HepG2 (cell line): ENCODE measurements at regions not wholly inside any gene's neighbourhood (a gene's known extent, or its start where the extent isn't known, plus 50 kb on each side); places are given as distances from the start of the nearest gene placed in this dataset.

Source experiments
- ATAC-seq: fragments of 200-7000 bp; cut with Tn5 transposase; 3 replicates; pipeline ENCODE4 v1.9.1; 2020; ENCODE audit warnings: mild to moderate bottlenecking, moderate library complexity
- BruUV-seq: library from RNA; stranded (reverse); fragments of 400-500 nt; replicated peaks from 2 replicates; lab custom pipeline; 2021; lab: Mats Ljungman, UMichigan
- CTCF ChIA-PET: fragments of 300-600 bp; formaldehyde crosslinking; extraction: SDS; loops from one replicate; lab custom pipeline; 2021; ENCODE audit warnings: low total read pairs, inconsistent platforms, low intra/inter-chr PET ratio; lab: Yijun Ruan, JAX
- POLR2A ChIA-PET: fragments of 350-600 bp; sonication (Branson Sonifier 250); formaldehyde crosslinking; loops from one replicate; lab custom pipeline; 2020; ENCODE audit warnings: antibody characterized with exemption, inconsistent platforms; lab: Yijun Ruan, JAX
- DNase-seq: peaks from one replicate; pipeline ENCODE4 v3.0.0-alpha.2; 2015; ENCODE audit warnings: low spot score
- FAIRE-seq: peaks from 3 replicates; lab custom pipeline; 2011; peaks lifted over from hg19 to GRCh38; lab: Jason Lieb, UNC
- H2AFZ ChIP-seq: one replicate; pipeline ENCODE4 v1.6.1; 2011; ENCODE audit warnings: low read length, inconsistent platforms
- H3K27ac ChIP-seq: fragments of 300-600 bp; 3 replicates; pipeline ENCODE4 v1.8.0; 2011; ENCODE audit warnings: mixed run types, mild to moderate bottlenecking, mixed read lengths, low read length, inconsistent platforms; ENCODE audit not compliant: insufficient read depth; ENCODE audit errors: extremely low read length
- H3K27me3 ChIP-seq, 2 experiments: fragments of 200-600 bp in 1 of 2; 2 replicates in 1 of 2; 3 replicates in 1 of 2; pipeline versions ENCODE4 v1.6.0 to v1.8.0; 2011; ENCODE audit warnings: low read length in 2 of 2, mild to moderate bottlenecking in 2 of 2, moderate library complexity in 2 of 2, inconsistent platforms in 1 of 2; ENCODE audit not compliant: insufficient read depth in 2 of 2, control insufficient read depth in 1 of 2
- H3K36me3 ChIP-seq, 2 experiments: fragments of 200-600 bp in 1 of 2; replicated peaks in 1 of 2; 2 replicates in 1 of 2; 3 replicates in 1 of 2; pipeline versions ENCODE4 v1.5.1 to v1.8.0; 2011; ENCODE audit warnings: low read length in 2 of 2, inconsistent platforms in 1 of 2; ENCODE audit not compliant: insufficient read depth in 2 of 2, control insufficient read depth in 1 of 2
- H3K4me1 ChIP-seq: 2 replicates; pipeline ENCODE4 v1.5.1; 2012; ENCODE audit warnings: low read length, inconsistent platforms; ENCODE audit not compliant: insufficient read depth
- H3K4me2 ChIP-seq: 2 replicates; pipeline ENCODE4 v1.6.0; 2011; ENCODE audit warnings: low read depth, low read length, inconsistent platforms
- H3K4me3 ChIP-seq, 3 experiments: fragments of 200-600 bp in 1 of 3; sonication (generic), shearing (Covaris generic) in 1 of 3; replicated peaks in 1 of 3; 2 replicates each; pipeline ENCODE4 v1.5.1; 2011 to 2016; ENCODE audit warnings: low read length in 3 of 3, inconsistent platforms in 2 of 3, low read depth in 2 of 3, mild to moderate bottlenecking in 2 of 3, control low read depth in 1 of 3, mixed read lengths in 1 of 3; ENCODE audit not compliant: insufficient read depth in 1 of 3
- H3K79me2 ChIP-seq: one replicate; pipeline ENCODE4 v1.6.1; 2011; ENCODE audit warnings: low read length, inconsistent platforms; ENCODE audit not compliant: insufficient read depth
- H3K9ac ChIP-seq: 2 replicates; pipeline ENCODE4 v1.6.0; 2011; ENCODE audit warnings: mild to moderate bottlenecking, low read depth, low read length, inconsistent platforms; ENCODE audit not compliant: insufficient read depth
- H3K9me3 ChIP-seq: 2 replicates; pipeline ENCODE4 v1.5.1; 2012; ENCODE audit warnings: mild to moderate bottlenecking, low read length
- H4K20me1 ChIP-seq: 2 replicates; pipeline ENCODE4 v1.6.0; 2011; ENCODE audit warnings: inconsistent platforms, mild to moderate bottlenecking, low read length, moderate library complexity; ENCODE audit not compliant: insufficient read depth
- ARNT ChIP-seq: fragments of 450-650 bp; IDR thresholded peaks from 2 replicates; pipeline ENCODE4 v1.6.1; 2017
- ATAD3A ChIP-seq: sonication (generic); formaldehyde crosslinking; IDR thresholded peaks from 2 replicates; pipeline ENCODE4 v1.4.0; 2020; ENCODE audit warnings: missing genetic modification reagents
- CBX2 ChIP-seq, 2 experiments: fragments of 200-600 bp in 1 of 2; sonication (generic); formaldehyde crosslinking in 1 of 2; IDR thresholded peaks; 2 replicates each; pipeline versions ENCODE4 v1.7.0 to v1.8.1; 2018 to 2022; ENCODE audit warnings: low read depth in 2 of 2, low read length in 1 of 2, mild to moderate bottlenecking in 1 of 2, missing genetic modification reagents in 1 of 2
- CENPT ChIP-seq: sonication (generic); formaldehyde crosslinking; IDR thresholded peaks from 2 replicates; pipeline ENCODE4 v1.8.0; 2022; ENCODE audit warnings: low read depth, mild to moderate bottlenecking, moderate library complexity, missing genetic modification reagents
- GFI1 ChIP-seq: sonication (generic); formaldehyde crosslinking; IDR thresholded peaks from 2 replicates; pipeline ENCODE4 v1.5.0; 2020; ENCODE audit warnings: missing genetic modification reagents, mild to moderate bottlenecking, borderline replicate concordance
- GPBP1L1 ChIP-seq: sonication (generic); formaldehyde crosslinking; IDR thresholded peaks from 2 replicates; pipeline ENCODE4 v1.5.0; 2020; ENCODE audit warnings: mild to moderate bottlenecking, missing genetic modification reagents
- HNF4G ChIP-seq, 2 experiments: sonication (generic) in 1 of 2; formaldehyde crosslinking in 1 of 2; IDR thresholded peaks; 2 replicates each; pipeline versions ENCODE4 v1.4.0 to v1.6.1; 2011 to 2020; ENCODE audit warnings: borderline replicate concordance in 2 of 2, low read depth in 2 of 2, mild to moderate bottlenecking in 2 of 2, low read length in 1 of 2, missing genetic modification reagents in 1 of 2, moderate library complexity in 1 of 2
- KDM4B ChIP-seq: sonication (generic); formaldehyde crosslinking; IDR thresholded peaks from 2 replicates; pipeline ENCODE4 v1.4.0; 2020; ENCODE audit warnings: missing genetic modification reagents
- NFAT5 ChIP-seq: sonication (generic); formaldehyde crosslinking; IDR thresholded peaks from 2 replicates; pipeline ENCODE4 v1.4.0; 2020; ENCODE audit warnings: missing genetic modification reagents
- NFE2L2 ChIP-seq: fragments of 150-350 bp; IDR thresholded peaks from 2 replicates; pipeline ENCODE4 v1.6.1; 2014; ENCODE audit warnings: low read length
- RFX5 ChIP-seq: IDR thresholded peaks from 2 replicates; pipeline ENCODE4 v1.6.1; 2011; ENCODE audit warnings: low read depth, low read length, improper control_type of control experiment
- SNAPC5 ChIP-seq: sonication (generic); formaldehyde crosslinking; IDR thresholded peaks from 2 replicates; pipeline ENCODE4 v1.8.1; 2023; ENCODE audit warnings: mild to moderate bottlenecking, missing genetic modification reagents, borderline replicate concordance
- STAG1 ChIP-seq: sonication (generic); formaldehyde crosslinking; IDR thresholded peaks from 2 replicates; pipeline ENCODE4 v1.4.0; 2020; ENCODE audit warnings: missing genetic modification reagents
- ZFP82 ChIP-seq: sonication (generic); formaldehyde crosslinking; IDR thresholded peaks from 2 replicates; pipeline ENCODE4 v1.5.1; 2020; ENCODE audit warnings: mild to moderate bottlenecking, missing genetic modification reagents, borderline replicate concordance
- ZFY ChIP-seq: sonication (generic); formaldehyde crosslinking; IDR thresholded peaks from 2 replicates; pipeline ENCODE4 v1.4.0; 2020; ENCODE audit warnings: missing genetic modification reagents
- ZNF276 ChIP-seq: sonication (generic); formaldehyde crosslinking; IDR thresholded peaks from 2 replicates; pipeline ENCODE4 v1.4.0; 2020; ENCODE audit warnings: mild to moderate bottlenecking, low read depth, missing genetic modification reagents
- ZNF619 ChIP-seq: sonication (generic); formaldehyde crosslinking; IDR thresholded peaks from 2 replicates; pipeline ENCODE4 v1.4.0; 2020; ENCODE audit warnings: mild to moderate bottlenecking, missing genetic modification reagents
- ZNF678 ChIP-seq: sonication (generic); formaldehyde crosslinking; IDR thresholded peaks from 2 replicates; pipeline ENCODE4 v1.4.0; 2020; ENCODE audit warnings: mild to moderate bottlenecking, missing genetic modification reagents
- WGBS: methylation state at CpG from one replicate; pipeline ENCODE4 v1.1.6; 2017; ENCODE audit warnings: low lambda C conversion rate; 5-methylcytosine and 5-hydroxymethylcytosine counted together
- in situ Hi-C: cut with HindIII; loops from 2 replicates; pipeline ENCODE4 v1.10.0; 2017; ENCODE audit warnings: low pct_unique_long_range_greater_than_20kb; ENCODE audit not compliant: extremely low pct_ligation_motif_present
- intact Hi-C: fragments of 100-400 bp; cut with micrococcal nuclease; formaldehyde crosslinking; loops from one replicate; pipeline ENCODE4 v1.10.0; 2022; ENCODE audit not compliant: unreplicated experiment

- BruUV-seq, result no TSS peak
- no CpG with 5 or more reads among the region's 5 CpGs for WGBS
- Histone ChIP-seq H2AFZ (no peak overlapping the region), H3K9me3 (no peaks in the 10 kb centered on the region), H3K4me3 (no peak overlapping the region), H3K4me2 (no peak overlapping the region), H3K36me3 (no peaks in the 10 kb centered on the region), H4K20me1 (no peaks in the 10 kb centered on the region; the same call in 1 of the 2 replicates), H3K27me3 (peaks cover 2 to 37% of the 10 kb centered on the region in 2 experiments; a peak in 4 of 5 replicates), H3K27ac (no peak overlapping the region), H3K4me1 (no peaks in the 10 kb centered on the region), H3K79me2 (no peaks in the 10 kb centered on the region), H3K9ac (no peak overlapping the region)
- in situ Hi-C loops, result no loop called here
- DNase-seq, result no peak
- ChIA-PET POLR2A (no interaction called here), CTCF (no interaction called here)
- FAIRE-seq, result no peak
- TF ChIP-seq ZNF619 (no peak), HNF4G (IDR thresholded peaks at IDR 0.05; ENCODE audit: borderline replicate concordance, low read depth, low read length) (no peak), HNF4G (CRISPR knock-in tag; IDR thresholded peaks at IDR 0.05; ENCODE audit: borderline replicate concordance, low read depth) (no peak), CBX2 (IDR thresholded peaks at IDR 0.05; ENCODE audit: low read depth, low read length) (no peak), CBX2 (CRISPR knock-in tag; IDR thresholded peaks at IDR 0.05; ENCODE audit: low read depth) (no peak), KDM4B (CRISPR knock-in tag) (no peak), ZNF678 (no peak), ZFY (CRISPR knock-in tag) (no peak), ATAD3A (CRISPR knock-in tag) (no peak), CENPT (CRISPR knock-in tag) (no peak), STAG1 (CRISPR knock-in tag) (no peak), ARNT (no peak), ZFP82 (CRISPR knock-in tag) (no peak), GFI1 (no peak), NFAT5 (CRISPR knock-in tag) (no peak), RFX5 (no peak), SNAPC5 (CRISPR knock-in tag) (no peak), NFE2L2 (no peak), GPBP1L1 (no peak), ZNF276 (CRISPR knock-in tag) (no peak)
- ATAC-seq, result no peak
- intact Hi-C loops, result no loop called here
Measured at GRCh38 chr10:130477360-130477759, 341.2 kb downstream of the GLRX3 start.
